Retinal pigment epithelial cell (primary cell): ENCODE measurements at regions not wholly inside any gene's neighbourhood (a gene's known extent, or its start where the extent isn't known, plus 50 kb on each side); places are given as distances from the start of the nearest gene placed in this dataset.

Experiments
- DNase-seq: peaks from one replicate; pipeline ENCODE4 v3.0.0-alpha.2; 2010; ENCODE audit warnings: low read depth
- H3K4me3 ChIP-seq: 2 replicates; pipeline ENCODE4 v1.5.1; 2011; ENCODE audit warnings: mild to moderate bottlenecking, low read length, control low read depth, moderate library complexity
- CTCF ChIP-seq: conservative IDR thresholded peaks from 2 replicates; pipeline ENCODE4 v1.5.1; 2011; ENCODE audit warnings: low read depth, low read length, control low read depth, inconsistent platforms

GRCh38 chr2:207387001-207387571 lies 142.7 kb upstream of the CREB1 start:
- TF ChIP-seq CTCF = no peak
- DNase-seq = no peak
- H3K4me3 ChIP-seq = no peak overlapping the region

DNA sequence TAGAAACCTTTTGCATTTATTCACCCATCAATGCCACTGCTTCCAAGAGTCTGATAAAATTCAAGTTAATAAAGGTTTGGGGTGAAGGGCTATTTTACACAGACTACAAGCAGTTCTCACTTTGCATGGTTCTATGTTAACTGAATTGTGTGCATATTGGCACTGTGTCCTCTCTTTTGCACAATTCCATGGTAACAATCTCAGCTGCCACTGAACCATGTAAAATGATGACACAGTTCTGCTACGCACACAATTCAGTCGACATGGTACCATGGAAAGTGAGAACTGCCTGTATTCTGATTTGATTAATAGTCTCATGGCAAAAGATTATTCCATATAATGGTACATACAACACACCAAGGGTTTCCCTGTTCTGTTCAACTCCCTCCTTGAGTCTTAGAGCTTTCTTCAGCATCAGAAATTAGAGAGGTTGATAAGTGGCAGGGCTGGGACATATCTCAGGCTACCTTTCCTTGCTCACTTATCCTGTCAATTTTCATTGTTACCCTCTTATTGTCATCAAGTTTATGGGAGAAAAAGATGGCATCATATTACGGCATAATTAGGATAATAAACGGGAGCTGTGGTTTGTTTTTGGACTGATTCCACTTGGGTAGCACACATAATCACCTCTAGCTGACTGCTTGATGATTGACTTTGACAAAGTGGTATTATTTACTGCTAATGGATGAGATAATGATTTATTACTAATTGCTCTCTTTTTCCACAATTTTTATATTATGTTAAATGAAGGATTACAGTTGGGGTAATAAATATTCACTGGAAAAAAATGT lies 139.3 kb upstream of the CREB1 start:
- TF ChIP-seq CTCF = no peak
- H3K4me3 ChIP-seq = no peak overlapping the region
- DNase-seq = no peak

GRCh38 chr2:207394203-207394781 lies 135.5 kb upstream of the CREB1 start:
- DNase-seq = no peak
- H3K4me3 ChIP-seq = no peak overlapping the region
- no peak for TF ChIP-seq CTCF

DNA sequence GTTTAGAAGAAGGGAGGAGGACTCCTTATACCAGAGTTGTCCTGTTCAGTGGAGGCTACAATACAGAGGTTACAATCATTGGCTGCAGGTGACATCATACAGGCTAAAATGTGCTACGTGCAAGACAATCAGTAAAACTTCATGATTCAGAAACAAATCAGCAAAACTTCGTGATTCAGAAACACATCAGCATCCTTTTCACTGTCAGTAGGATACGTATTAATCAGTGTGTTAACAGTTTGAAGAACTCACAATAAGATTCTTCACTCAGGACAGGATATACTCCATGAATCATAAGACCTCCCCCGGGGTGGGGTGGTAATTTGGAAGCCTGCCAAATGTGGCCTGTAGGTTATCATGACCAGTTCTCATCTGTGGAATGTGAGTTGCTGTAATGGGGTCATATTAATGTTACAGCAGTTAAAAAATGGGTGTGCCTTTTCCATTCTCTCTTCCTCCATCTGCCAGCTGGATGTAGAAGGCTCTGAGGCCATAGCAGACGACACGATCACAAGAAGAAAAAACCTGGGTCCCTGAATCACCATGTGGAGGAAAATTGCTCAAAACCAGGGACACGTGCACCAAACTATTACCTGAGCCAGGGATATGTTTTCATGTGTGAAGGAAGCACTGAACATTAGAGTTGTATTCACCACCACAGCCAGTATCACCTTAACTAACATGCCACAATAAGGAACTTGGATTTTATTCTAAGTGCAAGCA lies 134.8 kb upstream of the CREB1 start:
- no peak for TF ChIP-seq CTCF
- no peak overlapping the region for H3K4me3 ChIP-seq
- DNase-seq = peak; percentile 62

GRCh38 chr2:207395535-207396251 lies 134.1 kb upstream of the CREB1 start:
- H3K4me3 ChIP-seq = no peak overlapping the region
- TF ChIP-seq CTCF = no peak
- DNase-seq = no peak

DNA sequence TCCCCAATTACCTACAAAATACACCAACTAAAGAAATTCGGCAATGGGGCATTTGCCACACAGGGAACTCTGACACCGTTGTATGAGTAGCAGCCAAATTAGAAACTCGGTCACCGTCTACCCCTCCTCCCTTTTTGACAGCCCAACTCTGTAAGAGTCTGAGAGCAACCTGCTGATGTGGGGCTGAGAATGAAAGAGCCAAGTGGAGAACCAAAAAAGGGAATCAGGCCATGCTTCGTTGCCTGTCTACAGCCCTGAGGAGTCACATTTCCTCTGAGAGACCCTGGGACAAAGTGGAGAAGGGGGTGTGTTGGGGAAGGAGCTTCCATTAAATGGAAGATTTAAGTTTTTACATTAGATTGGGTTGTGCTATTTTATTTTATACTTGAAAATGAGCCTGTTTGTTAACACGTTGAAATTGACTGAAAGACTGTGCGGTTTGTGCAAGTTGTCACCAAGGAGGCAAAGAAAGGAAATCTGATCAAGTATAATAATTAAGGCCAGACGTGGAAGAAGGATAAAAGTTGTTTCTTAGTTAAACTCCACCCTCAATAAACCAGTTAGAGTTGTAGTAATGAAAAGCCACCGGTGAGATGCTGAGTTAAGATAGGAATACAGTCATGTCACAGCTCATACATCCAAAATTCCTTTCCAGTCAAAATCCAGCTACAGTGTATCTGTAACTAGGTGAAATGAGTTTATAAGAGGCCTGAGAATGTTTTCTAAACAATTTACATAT lies 131.7 kb upstream of the CREB1 start:
- H3K4me3 ChIP-seq = no peak overlapping the region
- TF ChIP-seq CTCF = no peak
- DNase-seq = no peak
